Stimulated activated CD4-positive, alpha-beta T cell treated with anti-CD3 and anti-CD28 coated beads, Interleukin-4, amount 100 ng/mL, for 1 hour (primary cell): ENCODE measurements at regions not wholly inside any gene's neighbourhood (a gene's known extent, or its start where the extent isn't known, plus 50 kb on each side); places are given as distances from the start of the nearest gene placed in this dataset.

Experiments used
- DNase-seq: peaks from one replicate; pipeline ENCODE4 v3.0.0-alpha.2; 2020

DNA sequence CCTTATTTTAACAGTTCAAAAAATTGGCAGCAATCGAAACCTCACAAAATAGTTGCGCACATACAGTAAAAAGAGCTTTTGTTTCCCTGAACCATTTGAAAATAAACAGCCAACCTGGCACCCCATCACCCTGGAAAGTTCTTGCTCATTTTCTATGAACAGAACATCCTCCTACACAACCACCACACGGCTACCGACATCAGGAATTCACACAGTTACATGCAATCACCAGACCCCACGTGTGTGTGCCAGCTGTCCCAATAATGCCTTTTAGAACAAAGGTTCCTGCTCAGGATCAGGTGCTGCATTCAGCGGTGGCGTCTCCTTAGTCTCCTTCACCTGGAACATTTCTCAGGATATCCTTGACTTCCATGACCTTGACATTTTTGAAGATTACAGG, 186.5 kb downstream of the KLF13 start:
- DNase-seq: no peak

DNA sequence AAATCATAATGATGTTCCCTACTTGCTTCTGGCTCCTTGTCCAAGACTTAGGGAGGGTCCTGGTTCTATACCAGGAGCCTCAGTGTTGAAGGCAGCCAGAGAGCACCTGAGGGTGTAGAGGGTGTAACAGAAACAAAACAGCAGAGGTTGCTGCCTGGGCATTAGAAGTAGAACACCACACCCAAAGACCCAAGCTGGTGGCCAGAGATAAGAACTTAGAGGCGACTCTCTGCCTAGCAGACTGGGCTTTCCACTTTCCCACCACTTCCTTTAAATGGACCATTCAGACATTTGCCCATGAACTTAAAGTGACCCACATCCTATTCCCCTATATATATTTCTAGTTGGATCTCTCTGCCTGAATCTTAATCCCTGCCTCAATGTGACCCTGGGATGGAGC, 189.8 kb downstream of the KLF13 start:
- no peak for DNase-seq

DNA sequence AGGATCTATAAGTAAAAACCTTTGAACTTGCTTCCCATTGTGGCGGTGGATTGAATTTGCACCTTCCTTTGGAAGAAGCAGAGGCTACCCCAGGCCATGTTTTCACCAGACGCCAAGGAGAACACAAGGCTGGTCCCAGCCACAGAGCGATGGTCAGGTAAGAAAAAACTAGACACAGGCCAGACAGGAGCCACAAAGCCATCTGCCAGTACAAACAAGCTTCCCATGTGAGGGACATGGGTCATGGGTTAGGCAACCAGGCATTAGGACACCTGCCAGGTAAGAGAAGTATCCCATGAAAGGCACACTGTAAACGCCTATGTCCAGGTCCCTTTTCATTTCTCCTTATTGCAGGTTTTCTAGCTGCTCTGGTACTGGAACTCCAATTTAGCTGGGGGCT, 190.2 kb downstream of the KLF13 start:
- DNase-seq: no peak

DNA sequence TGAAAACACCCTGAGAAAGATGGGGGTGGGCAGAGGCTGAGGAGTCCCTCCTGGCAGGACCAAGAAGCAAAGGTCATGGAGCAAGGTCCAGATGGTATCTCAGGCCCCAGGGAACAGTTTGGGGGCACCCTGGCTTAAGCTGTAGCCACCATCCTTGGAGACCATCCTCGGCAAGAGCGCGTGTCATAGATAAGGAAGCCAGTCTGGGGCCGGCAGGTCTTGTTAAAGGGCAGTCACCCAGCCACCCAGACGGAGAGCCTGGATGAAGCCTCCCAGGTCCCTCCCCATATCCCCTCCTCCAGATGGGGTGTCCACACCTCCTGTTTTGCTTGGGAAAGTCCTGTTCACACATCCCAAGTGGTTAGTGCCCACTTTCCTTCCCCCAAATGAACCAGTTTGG, 191.1 kb downstream of the KLF13 start:
- DNase-seq: no peak

- no peak for DNase-seq
Observed at GRCh38 chr15:31522028-31522427, 195.4 kb downstream of the KLF13 start.

DNA sequence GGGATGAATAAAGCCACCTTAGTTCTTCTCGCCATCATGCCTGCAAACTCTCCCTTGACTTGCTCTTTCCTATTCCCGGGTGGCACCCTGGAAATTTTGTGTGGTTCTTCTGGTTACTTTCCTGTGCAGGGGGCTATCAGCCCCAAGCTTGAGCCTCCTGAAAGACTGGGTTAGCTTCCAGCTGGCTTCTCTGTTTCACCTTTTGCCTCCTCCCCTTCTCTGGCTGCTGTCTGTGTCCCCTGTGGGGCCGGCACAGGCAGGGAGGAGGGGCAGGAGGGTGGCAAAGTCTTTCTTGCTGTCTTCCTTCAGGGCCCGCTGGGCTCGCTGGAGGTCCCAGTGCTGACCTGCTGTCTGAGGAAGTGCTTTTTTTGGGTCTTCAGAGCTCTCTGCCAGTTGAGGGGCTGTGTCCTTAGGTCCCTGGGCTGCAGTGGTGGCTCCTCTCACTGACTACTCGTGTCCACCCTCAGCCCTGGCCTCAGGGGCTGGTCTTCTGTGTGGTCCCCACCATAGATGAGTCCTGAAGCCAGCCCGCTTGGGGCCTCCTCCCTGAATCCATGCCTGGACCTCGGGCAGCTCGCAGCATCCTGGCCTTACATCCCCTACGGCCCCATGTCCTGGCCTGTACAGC, 196.5 kb downstream of the KLF13 start:
- no peak for DNase-seq

DNA sequence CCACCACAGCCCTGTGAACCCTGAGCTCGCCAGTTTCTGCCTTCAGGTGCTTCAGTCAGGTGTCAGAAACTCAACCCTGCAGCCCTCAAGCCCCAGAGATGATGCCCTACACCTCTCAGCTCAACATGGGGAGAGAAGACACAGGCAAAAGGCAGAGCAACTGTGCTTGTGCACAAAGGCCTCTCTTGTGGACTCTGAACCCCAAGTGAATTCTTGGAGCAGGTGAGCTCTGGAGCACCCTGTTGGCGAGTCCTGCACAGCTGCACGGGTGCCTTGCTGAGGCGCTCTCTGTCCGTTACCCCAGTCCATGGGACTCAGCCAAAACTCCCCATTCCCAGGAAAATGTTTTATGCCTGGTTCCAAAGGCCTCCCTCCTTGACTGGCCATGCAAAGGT, 197.0 kb downstream of the KLF13 start:
- DNase-seq: no peak

- no peak for DNase-seq
Observed at GRCh38 chr15:31525185-31525695, 198.6 kb downstream of the KLF13 start.

GRCh38 chr15:31525988-31526665, 199.5 kb downstream of the KLF13 start:
- no peak for DNase-seq

GRCh38 chr15:31526916-31527690, 200.5 kb downstream of the KLF13 start:
- DNase-seq: no peak

DNA sequence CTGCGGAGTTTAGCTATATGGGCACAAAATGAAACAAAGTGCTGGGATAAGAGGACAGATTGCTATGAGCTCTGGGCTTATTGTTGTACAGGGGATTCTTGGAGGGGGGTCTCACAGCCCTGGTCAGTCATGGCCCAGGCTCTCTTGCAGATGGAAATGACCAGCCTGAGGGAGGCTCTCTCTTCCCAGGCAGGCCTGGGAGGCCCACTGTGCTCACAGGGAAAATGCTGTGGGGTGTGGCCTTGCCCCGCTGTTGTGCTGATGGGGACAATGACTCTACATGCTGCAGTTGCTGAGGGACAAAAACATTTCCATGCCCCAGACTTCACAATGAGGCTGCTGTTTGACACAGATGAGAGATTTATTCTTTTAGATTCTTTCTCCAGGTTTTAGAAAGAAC, 202.2 kb downstream of the KLF13 start:
- DNase-seq: no peak

- DNase-seq: no peak
Observed at GRCh38 chr15:31537770-31538592, 211.3 kb downstream of the KLF13 start.

GRCh38 chr15:31540633-31541032, 214.0 kb downstream of the KLF13 start:
- DNase-seq: no peak

DNA sequence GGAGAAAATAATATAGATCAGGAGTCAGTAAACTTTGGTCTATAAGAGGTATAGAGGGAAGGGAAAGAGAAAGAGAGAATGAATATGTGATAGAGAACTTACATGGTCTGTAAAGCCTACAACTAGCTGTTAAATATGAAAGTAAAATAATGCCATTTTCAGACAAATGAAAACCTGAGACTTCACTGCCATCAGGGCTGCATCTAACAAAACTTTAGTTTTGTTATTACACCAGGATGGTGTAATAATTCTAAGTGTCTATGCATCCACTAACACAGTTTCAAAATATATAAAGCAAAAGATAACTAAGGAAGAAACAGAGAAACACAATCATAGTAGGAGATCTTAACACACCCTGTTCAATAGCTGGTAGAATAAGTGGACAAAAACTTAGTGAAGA, 217.7 kb downstream of the KLF13 start:
- DNase-seq: no peak

- DNase-seq: no peak
Observed at GRCh38 chr15:31545257-31545656, 218.6 kb downstream of the KLF13 start.

DNA sequence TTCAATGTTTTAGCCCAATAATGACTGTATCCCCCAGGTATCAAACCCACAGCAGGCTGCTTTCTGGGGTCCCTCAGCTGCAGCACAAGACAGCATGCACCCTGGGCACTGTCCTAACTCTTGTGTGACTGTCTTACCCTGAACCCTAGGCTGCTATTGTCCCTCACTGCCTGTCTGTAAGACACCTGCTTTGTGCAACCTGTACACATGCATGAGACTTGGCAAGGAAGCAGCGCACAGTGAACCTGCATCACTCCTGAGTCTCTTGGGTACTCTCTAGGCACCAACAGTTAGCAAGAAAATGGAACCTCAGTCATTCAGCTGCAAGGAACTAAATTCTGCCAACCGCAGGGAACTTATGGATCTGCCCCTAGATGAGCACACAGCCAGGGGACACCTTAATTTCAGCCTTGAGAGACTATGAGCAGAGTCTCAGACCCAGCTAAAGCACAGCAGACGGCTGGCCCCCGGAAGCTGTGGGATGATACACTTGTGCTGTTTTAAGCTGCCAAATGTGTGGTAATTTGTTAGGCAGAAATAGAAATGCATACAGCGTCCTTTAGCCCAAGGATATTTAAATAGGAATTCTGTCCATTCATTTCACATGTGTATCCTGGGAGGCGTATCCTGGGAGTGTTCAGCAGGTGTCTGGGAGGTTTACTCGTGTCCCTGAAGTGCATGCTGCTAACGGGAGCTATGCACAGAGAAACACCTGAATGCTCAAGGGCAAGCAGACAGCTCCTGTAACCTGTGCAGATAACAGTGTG, 223.8 kb downstream of the KLF13 start:
- no peak for DNase-seq

GRCh38 chr15:31551323-31551722, 224.7 kb downstream of the KLF13 start:
- DNase-seq: no peak

DNA sequence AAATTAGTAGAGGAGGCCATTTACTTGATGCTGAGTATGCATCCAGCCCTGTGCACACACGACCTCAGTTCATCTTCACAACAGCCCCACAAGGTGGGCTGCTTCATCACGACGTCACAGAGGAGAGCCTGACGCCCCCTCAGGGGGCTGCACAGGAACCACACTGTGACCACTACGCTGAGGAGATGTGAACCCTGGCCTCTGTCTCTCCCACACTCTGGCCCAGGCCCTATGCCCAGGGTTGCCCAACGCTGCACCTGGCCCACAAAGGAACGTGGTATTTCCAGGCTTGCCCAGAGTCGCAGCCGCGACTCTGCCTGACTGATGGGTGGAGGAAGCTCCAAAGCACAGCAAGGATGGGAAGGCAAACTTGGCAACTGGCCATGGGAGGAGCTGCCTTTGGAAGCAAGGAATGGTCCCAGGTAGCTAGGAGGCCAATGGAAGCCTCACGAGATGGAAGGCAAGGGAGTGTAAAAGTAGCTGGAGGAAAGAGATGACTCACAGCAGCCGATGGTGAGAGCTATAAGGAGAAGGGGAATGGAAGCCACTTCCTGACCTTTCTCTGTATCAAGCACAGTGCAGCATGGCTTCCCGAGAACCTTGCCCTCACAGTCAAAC, 226.0 kb downstream of the KLF13 start:
- DNase-seq: no peak

- DNase-seq: no peak
Observed at GRCh38 chr15:31554261-31554660, 227.6 kb downstream of the KLF13 start.

GRCh38 chr15:31555022-31555421, 228.4 kb downstream of the KLF13 start:
- DNase-seq: no peak

- no peak for DNase-seq
Observed at GRCh38 chr15:31556494-31557150, 230.0 kb downstream of the KLF13 start.
